ENCODE measurements at regions not wholly inside any gene's neighbourhood (a gene's known extent, or its start where the extent isn't known, plus 50 kb on each side); places are given as distances from the start of the nearest gene placed in this dataset.

GRCh38 chrX:101729986-101730385, 70.3 kb upstream of the ARMCX2 start:
- TF ChIP-seq, protein P1, sequence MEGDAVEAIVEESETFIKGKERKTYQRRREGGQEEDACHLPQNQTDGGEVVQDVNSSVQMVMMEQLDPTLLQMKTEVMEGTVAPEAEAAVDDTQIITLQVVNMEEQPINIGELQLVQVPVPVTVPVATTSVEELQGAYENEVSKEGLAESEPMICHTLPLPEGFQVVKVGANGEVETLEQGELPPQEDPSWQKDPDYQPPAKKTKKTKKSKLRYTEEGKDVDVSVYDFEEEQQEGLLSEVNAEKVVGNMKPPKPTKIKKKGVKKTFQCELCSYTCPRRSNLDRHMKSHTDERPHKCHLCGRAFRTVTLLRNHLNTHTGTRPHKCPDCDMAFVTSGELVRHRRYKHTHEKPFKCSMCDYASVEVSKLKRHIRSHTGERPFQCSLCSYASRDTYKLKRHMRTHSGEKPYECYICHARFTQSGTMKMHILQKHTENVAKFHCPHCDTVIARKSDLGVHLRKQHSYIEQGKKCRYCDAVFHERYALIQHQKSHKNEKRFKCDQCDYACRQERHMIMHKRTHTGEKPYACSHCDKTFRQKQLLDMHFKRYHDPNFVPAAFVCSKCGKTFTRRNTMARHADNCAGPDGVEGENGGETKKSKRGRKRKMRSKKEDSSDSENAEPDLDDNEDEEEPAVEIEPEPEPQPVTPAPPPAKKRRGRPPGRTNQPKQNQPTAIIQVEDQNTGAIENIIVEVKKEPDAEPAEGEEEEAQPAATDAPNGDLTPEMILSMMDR (conservative IDR thresholded peaks at IDR 0.05; ENCODE audit: low read depth, low read length): no peak
- TF ChIP-seq EZH2 (IDR thresholded peaks at IDR 0.05; ENCODE audit: low read length, unreplicated experiment): no peak

Measured in PC-3 (cell line).